Inflammatory macrophage (primary cell): ENCODE measurements at regions not wholly inside any gene's neighbourhood (a gene's known extent, or its start where the extent isn't known, plus 50 kb on each side); places are given as distances from the start of the nearest gene placed in this dataset.

Experiments
- DNase-seq, 2 donors: peaks; one replicate each; pipeline ENCODE4 v3.0.0-alpha.2; 2020 to 2022

- DNase-seq, result no peak
Observed at GRCh38 chr2:18924886-18925285, 335.5 kb upstream of the NT5C1B start.

- DNase-seq, result no peak
Observed at GRCh38 chr2:18924386-18924785, 335.0 kb upstream of the NT5C1B start.

- DNase-seq, result no peak
Observed at GRCh38 chr2:18922276-18922675, 332.9 kb upstream of the NT5C1B start.

- DNase-seq, result no peak
Observed at GRCh38 chr2:18918280-18918679, 328.9 kb upstream of the NT5C1B start.

- DNase-seq, result no peak
Observed at GRCh38 chr2:18915227-18915626, 325.9 kb upstream of the NT5C1B start.

- DNase-seq, result no peak
Observed at GRCh38 chr2:18913512-18913911, 324.1 kb upstream of the NT5C1B start.

GRCh38 chr2:18912225-18912888 lies 323.0 kb upstream of the NT5C1B start:
- DNase-seq, result no peak

GRCh38 chr2:18911416-18911815 lies 322.0 kb upstream of the NT5C1B start:
- no peak for DNase-seq

GRCh38 chr2:18910843-18911242 lies 321.5 kb upstream of the NT5C1B start:
- no peak for DNase-seq

- DNase-seq, result no peak
Observed at GRCh38 chr2:18907937-18908336, 318.6 kb upstream of the NT5C1B start.

GRCh38 chr2:18907508-18907907 lies 318.1 kb upstream of the NT5C1B start:
- DNase-seq, result no peak

GRCh38 chr2:18903750-18904149 lies 314.4 kb upstream of the NT5C1B start:
- DNase-seq, result no peak

GRCh38 chr2:18901242-18901641 lies 311.9 kb upstream of the NT5C1B start:
- DNase-seq, result no peak

- no peak for DNase-seq
Observed at GRCh38 chr2:18900691-18901141, 311.3 kb upstream of the NT5C1B start.

- no peak for DNase-seq
Observed at GRCh38 chr2:18899725-18900124, 310.4 kb upstream of the NT5C1B start.

- no peak for DNase-seq
Observed at GRCh38 chr2:18898271-18898670, 308.9 kb upstream of the NT5C1B start.

GRCh38 chr2:18896125-18896764 lies 306.9 kb upstream of the NT5C1B start:
- no peak for DNase-seq

GRCh38 chr2:18891600-18892345 lies 302.4 kb upstream of the NT5C1B start:
- no peak for DNase-seq

- no peak for DNase-seq
Observed at GRCh38 chr2:18889565-18890332, 300.4 kb upstream of the NT5C1B start.

- no peak for DNase-seq
Observed at GRCh38 chr2:18885457-18885856, 296.1 kb upstream of the NT5C1B start.

- DNase-seq, result peak in 1 of 2 donors; percentile 2
Observed at GRCh38 chr2:18883616-18884456, 294.5 kb upstream of the NT5C1B start.

GRCh38 chr2:18871430-18871829 lies 282.1 kb upstream of the NT5C1B start:
- no peak for DNase-seq
